Heart right ventricle (tissue), 16 donors: ENCODE measurements at regions not wholly inside any gene's neighbourhood (a gene's known extent, or its start where the extent isn't known, plus 50 kb on each side); places are given as distances from the start of the nearest gene placed in this dataset.

Source experiments
- ATAC-seq, 8 donors: fragments of 200-7000 bp; cut with Tn5 transposase; one replicate each; pipeline ENCODE4 v1.9.1; 2020; ENCODE audit warnings: mild to moderate bottlenecking in 8 of 8, moderate library complexity in 8 of 8, moderate number of reproducible peaks in 1 of 8
- DNase-seq, 2 donors: peaks; one replicate each; pipeline ENCODE4 v3.0.0-alpha.2; 2020
- H3K27ac ChIP-seq, 10 donors: fragments of 200-600 bp; sonication (generic) in 2 of 10; one replicate each; pipeline versions ENCODE4 v1.5.0 to v1.8.0; 2020 to 2022; ENCODE audit warnings: mild to moderate bottlenecking in 3 of 10
- H3K27me3 ChIP-seq, 7 donors: fragments of 200-600 bp; one replicate each; pipeline ENCODE4 v1.8.0; 2021 to 2022; ENCODE audit warnings: mild to moderate bottlenecking in 2 of 7
- H3K36me3 ChIP-seq, 9 donors: fragments of 200-600 bp; sonication (generic) in 1 of 9; one replicate each; pipeline versions ENCODE4 v1.5.0 to v1.8.0; 2020 to 2022; ENCODE audit warnings: mild to moderate bottlenecking in 2 of 9
- H3K4me1 ChIP-seq, 9 donors: fragments of 200-600 bp; sonication (generic) in 1 of 9; one replicate each; pipeline versions ENCODE4 v1.5.0 to v1.8.0; 2020 to 2022; ENCODE audit warnings: mild to moderate bottlenecking in 4 of 9
- H3K4me3 ChIP-seq, 10 donors: fragments of 200-600 bp; sonication (generic) in 2 of 10; one replicate each; pipeline versions ENCODE4 v1.5.0 to v1.8.0; 2020 to 2022; ENCODE audit warnings: mild to moderate bottlenecking in 7 of 10, moderate library complexity in 2 of 10
- H3K9me3 ChIP-seq, 11 donors: fragments of 200-600 bp in 10 of 11; sonication (generic) in 2 of 11; one replicate each; pipeline versions ENCODE4 v1.5.0 to v1.8.0; 2013 to 2022; ENCODE audit warnings: mild to moderate bottlenecking in 2 of 11, control low read depth in 1 of 11, moderate library complexity in 1 of 11
- CTCF ChIP-seq, 9 donors: fragments of 200-600 bp; sonication (generic) in 2 of 9; IDR thresholded peaks; one replicate each; pipeline versions ENCODE4 v1.5.0 to v1.8.0; 2021 to 2022; ENCODE audit warnings: antibody characterized with exemption in 9 of 9, mild to moderate bottlenecking in 5 of 9, moderate library complexity in 1 of 9
- WGBS, 2 donors: extraction: QIAGEN DNeasy Blood & Tissue Kit; methylation state at CpG; one replicate each; pipeline ENCODE4 v1.1.7; 2013; ENCODE audit warnings: inconsistent platforms in 1 of 2; 5-methylcytosine and 5-hydroxymethylcytosine counted together
- intact Hi-C, 10 donors: fragments of 100-400 bp; cut with DNase I; formaldehyde crosslinking; loops; one replicate each; pipeline versions ENCODE4 v1.11.1 to v1.14.2; 2022
- donor health status: Arrhythmogenic right ventricular cardiomyopathy.
- donor health status: ischemic (EF 13 %, LVEDD 7.1; RV severe dilation, severe dysfunction).
- donor health status: healthy with polysubstance abuse.
- donor health status: DM: no; HTN: yes; CAD: no.
- donor health status: DM: no; HTN: no; CAD: no.
- donor health status: ischemic (EF 25% LVEDD 6.9; RV normal size, moderate dysfunction).
- donor health status: ischemic (EF 25% LVEDD 5.7; RV mildly dilated, moderate dysfunction).
- donor health status: healthy.
- donor health status: DM: yes; HTN: yes; CAD: no.
- donor health status: Ischemic cardiomyopathy.
- donor health status: ischemic (EF 35%, LVEDD 5.7; RV mildly dilated, moderate dysfunction).
- donor health status: nonischemic (EF 11% LVEDD 7.7; RV severe dilation, severe dysfunction).
- donor health status: DM: yes; HTN: yes; CAD: no.
- donor health status: PGD.
- donor health status: ischemic (EF 29% LVEDD 5.4; RV normal size, mild dysfunction).
- donor health status: nonischemic (EF 23%, LVEDD 6.1; RV moderate dilation, normal function).

- DNase-seq = no peak
- Histone ChIP-seq H3K4me1 (no peaks in the 10 kb centered on the region), H3K27me3 (no peaks in the 10 kb centered on the region), H3K27ac (no peak overlapping the region), H3K36me3 (no peaks in the 10 kb centered on the region), H3K9me3 (peaks cover 0 to 4% (median 0%) of the 10 kb centered on the region in 11 donors), H3K4me3 (no peak overlapping the region)
- 88 to 89% methylated on average over 2 of the region's 2 CpGs for WGBS, 2 donors
- no peak for TF ChIP-seq CTCF (IDR thresholded peaks at IDR 0.05)
- intact Hi-C loops = no loop called here
- ATAC-seq = no peak
These were observed 409.1 kb downstream of the FOXG1 start for GRCh38 chr14:29175706-29176105.

- no peak overlapping the region for H3K27ac ChIP-seq
- DNase-seq (no peak), ATAC-seq (no peak)
- no peaks in the 10 kb centered on the region for H3K36me3 ChIP-seq
- no peaks in the 10 kb centered on the region for H3K9me3 ChIP-seq
- H3K4me3 ChIP-seq = no peak overlapping the region
- H3K4me1 ChIP-seq = no peaks in the 10 kb centered on the region
- no peak for TF ChIP-seq CTCF (IDR thresholded peaks at IDR 0.05)
- 78 to 86% methylated on average over 2 of the region's 2 CpGs for WGBS, 2 donors
- intact Hi-C loops = no loop called here
- no peaks in the 10 kb centered on the region for H3K27me3 ChIP-seq
These were observed 410.3 kb downstream of the FOXG1 start for GRCh38 chr14:29176876-29177275.

GRCh38 chr14:29178971-29179370 is 412.4 kb downstream of the FOXG1 start:
- Histone ChIP-seq H3K36me3 (no peaks in the 10 kb centered on the region), H3K4me3 (no peak overlapping the region), H3K9me3 (no peaks in the 10 kb centered on the region), H3K4me1 (no peaks in the 10 kb centered on the region), H3K27me3 (no peaks in the 10 kb centered on the region), H3K27ac (no peak overlapping the region)
- 74 to 77% methylated on average over 1 of the region's 1 CpG for WGBS, 2 donors
- intact Hi-C loops = no loop called here
- TF ChIP-seq CTCF (IDR thresholded peaks at IDR 0.05) = no peak
- no peak for DNase-seq
- ATAC-seq = no peak

GRCh38 chr14:29191092-29191491 is 424.5 kb downstream of the FOXG1 start:
- ATAC-seq (no peak), DNase-seq (no peak)
- H3K4me1 ChIP-seq = no peaks in the 10 kb centered on the region
- H3K27me3 ChIP-seq = no peaks in the 10 kb centered on the region
- no peak overlapping the region for H3K4me3 ChIP-seq
- H3K27ac ChIP-seq = no peak overlapping the region
- no peak for TF ChIP-seq CTCF (IDR thresholded peaks at IDR 0.05)
- H3K36me3 ChIP-seq = no peaks in the 10 kb centered on the region
- intact Hi-C loops = no loop called here
- H3K9me3 ChIP-seq = peaks cover 0 to 8% (median 0%) of the 10 kb centered on the region in 11 donors

- H3K9me3 ChIP-seq = no peaks in the 10 kb centered on the region
- WGBS, 2 donors = 78 to 87% methylated on average over 1 of the region's 1 CpG
- no peak for ATAC-seq
- intact Hi-C loops = no loop called here
- H3K4me1 ChIP-seq = no peaks in the 10 kb centered on the region
- H3K36me3 ChIP-seq = no peaks in the 10 kb centered on the region
- H3K4me3 ChIP-seq = no peak overlapping the region
- no peak for TF ChIP-seq CTCF (IDR thresholded peaks at IDR 0.05)
- H3K27me3 ChIP-seq = no peaks in the 10 kb centered on the region
- no peak for DNase-seq
- no peak overlapping the region for H3K27ac ChIP-seq
These were observed 431.0 kb downstream of the FOXG1 start for GRCh38 chr14:29197557-29197956.
